ENCODE measurements at regions not wholly inside any gene's neighbourhood (a gene's known extent, or its start where the extent isn't known, plus 50 kb on each side); places are given as distances from the start of the nearest gene placed in this dataset.
"Not testable (repeated sequence)": the region's sequence is repeated elsewhere in the genome, so short reads cannot be mapped to it uniquely, and the experiment has no call there.

DNA sequence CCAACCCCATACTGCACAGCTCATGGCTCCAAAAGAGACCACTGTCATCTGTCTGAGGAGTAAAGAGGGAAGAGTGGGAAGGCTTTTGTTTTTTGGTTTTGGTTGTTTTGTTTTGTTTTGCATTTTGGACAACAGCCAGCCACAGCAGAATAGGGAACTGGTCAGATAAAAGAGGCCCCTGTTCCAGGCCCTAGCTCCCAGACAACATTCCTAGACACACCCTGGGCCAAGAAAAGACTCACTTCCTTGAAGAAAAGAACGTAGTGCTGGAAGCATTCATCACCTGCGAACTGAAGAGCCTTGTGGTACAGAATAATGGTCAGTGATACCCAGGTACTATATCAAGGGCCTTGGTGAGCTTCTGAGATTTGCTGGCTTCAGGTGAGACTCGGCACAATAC, 619.4 kb upstream of the SPANXN1 start:
- WGBS, 4 donors: 48 to 71% (median 65%) methylated on average over 3 of the region's 3 CpGs
- no peak for DNase-seq
- Histone ChIP-seq H3K27me3 (no peaks in the 10 kb centered on the region), H3K27ac (no peak overlapping the region), H3K4me1 (replicated peaks in 1 of 2) (no peaks in the 10 kb centered on the region), H3K4me3 (no peak overlapping the region), H3K9me3 (replicated peaks in 1 of 3) (no peaks in the 10 kb centered on the region), H3K36me3 (replicated peaks in 1 of 2) (no peaks in the 10 kb centered on the region)
- no peak for TF ChIP-seq POLR2A (IDR thresholded peaks at IDR 0.05)
- TF ChIP-seq, protein P1, sequence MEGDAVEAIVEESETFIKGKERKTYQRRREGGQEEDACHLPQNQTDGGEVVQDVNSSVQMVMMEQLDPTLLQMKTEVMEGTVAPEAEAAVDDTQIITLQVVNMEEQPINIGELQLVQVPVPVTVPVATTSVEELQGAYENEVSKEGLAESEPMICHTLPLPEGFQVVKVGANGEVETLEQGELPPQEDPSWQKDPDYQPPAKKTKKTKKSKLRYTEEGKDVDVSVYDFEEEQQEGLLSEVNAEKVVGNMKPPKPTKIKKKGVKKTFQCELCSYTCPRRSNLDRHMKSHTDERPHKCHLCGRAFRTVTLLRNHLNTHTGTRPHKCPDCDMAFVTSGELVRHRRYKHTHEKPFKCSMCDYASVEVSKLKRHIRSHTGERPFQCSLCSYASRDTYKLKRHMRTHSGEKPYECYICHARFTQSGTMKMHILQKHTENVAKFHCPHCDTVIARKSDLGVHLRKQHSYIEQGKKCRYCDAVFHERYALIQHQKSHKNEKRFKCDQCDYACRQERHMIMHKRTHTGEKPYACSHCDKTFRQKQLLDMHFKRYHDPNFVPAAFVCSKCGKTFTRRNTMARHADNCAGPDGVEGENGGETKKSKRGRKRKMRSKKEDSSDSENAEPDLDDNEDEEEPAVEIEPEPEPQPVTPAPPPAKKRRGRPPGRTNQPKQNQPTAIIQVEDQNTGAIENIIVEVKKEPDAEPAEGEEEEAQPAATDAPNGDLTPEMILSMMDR (IDR thresholded peaks at IDR 0.05): no peak
- intact Hi-C loops (cut with DNase I): no loop called here

DNA sequence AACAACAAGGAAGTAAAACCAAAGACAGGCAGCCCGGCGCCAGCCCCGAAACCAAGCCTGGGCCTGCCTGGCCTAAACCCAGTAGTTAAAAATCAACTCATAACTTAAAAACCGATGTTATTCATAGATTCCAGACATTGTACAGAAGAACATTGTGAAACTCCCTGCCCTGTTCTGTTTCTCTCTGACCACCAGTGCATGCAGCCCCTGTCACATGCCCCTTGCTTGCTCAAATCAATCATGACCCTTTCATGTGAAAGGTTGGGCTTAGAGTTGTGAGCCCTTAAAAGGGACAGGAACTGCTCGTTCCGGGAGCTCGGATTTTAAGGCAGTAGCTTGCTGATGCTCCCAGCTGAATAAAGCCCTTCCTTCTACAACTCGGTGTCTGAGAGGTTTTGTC, 612.9 kb upstream of the SPANXN1 start:
- H3K27me3 ChIP-seq; H3K4me3 ChIP-seq; H3K36me3 ChIP-seq (replicated peaks in 1 of 2); H3K27ac ChIP-seq; H3K9me3 ChIP-seq (replicated peaks in 1 of 3); DNase-seq; H3K4me1 ChIP-seq (replicated peaks in 1 of 2); intact Hi-C loops (cut with DNase I): not testable (repeated sequence)
- 62 to 83% (median 81%) methylated on average over 7 to 8 of the region's 8 CpGs for WGBS, 4 donors

DNA sequence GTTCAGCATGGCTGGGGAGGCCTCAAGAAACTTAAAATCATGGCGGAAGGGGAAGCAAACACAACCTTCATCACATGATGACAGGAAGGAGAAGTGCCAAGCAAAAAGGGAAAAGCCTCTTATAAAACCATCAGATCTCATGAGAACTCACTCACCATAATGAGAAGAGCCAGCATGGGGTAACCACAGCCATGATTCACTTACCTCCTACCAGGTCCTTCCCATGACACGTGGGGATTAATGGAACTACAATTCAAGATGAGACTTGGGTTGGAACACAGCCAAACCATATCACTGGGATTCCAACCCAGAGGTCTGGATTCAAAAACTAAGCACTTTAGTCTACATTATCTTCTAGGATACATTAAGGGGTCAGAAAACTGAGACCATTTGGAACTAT, 609.6 kb upstream of the SPANXN1 start:
- TF ChIP-seq POLR2A (IDR thresholded peaks at IDR 0.05): no peak
- TF ChIP-seq, protein P1 (IDR thresholded peaks at IDR 0.05): no peak
- 81 to 93% (median 88%) methylated on average over 2 of the region's 2 CpGs for whole genome bisulfite sequencing, 4 donors

DNA sequence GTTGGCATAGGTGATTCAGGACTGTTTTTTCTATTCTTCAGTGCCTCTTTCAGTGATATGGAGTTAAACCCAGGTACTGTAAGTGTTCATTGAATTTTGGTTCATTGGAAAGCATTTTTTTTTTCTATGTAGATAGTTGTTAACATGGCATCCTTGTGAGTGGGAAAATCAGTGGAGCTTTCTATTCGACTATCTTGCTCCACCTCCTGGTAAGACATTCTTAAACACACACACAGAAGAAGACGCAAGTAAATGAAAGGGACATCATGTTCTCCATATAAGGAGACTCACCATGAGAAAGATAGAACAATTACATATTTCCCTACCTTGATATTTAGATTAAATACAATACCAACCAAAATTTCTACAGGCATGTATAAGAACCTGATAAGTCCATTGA, 598.5 kb upstream of the SPANXN1 start:
- 63 to 75% (median 66%) methylated on average over 2 of the region's 2 CpGs for WGBS, 4 donors
- Histone ChIP-seq H3K27ac (no peak overlapping the region), H3K9me3 (replicated peaks in 1 of 3) (no peaks in the 10 kb centered on the region), H3K4me1 (replicated peaks in 1 of 2) (no peaks in the 10 kb centered on the region), H3K36me3 (replicated peaks in 1 of 2) (no peaks in the 10 kb centered on the region), H3K4me3 (no peak overlapping the region), H3K27me3 (no peaks in the 10 kb centered on the region)
- TF ChIP-seq, protein P1 (IDR thresholded peaks at IDR 0.05): no peak
- no peak for TF ChIP-seq POLR2A (IDR thresholded peaks at IDR 0.05)
- no peak for DNase-seq
- intact Hi-C loops (cut with DNase I): no loop called here

More for the DNA sequence above, 609.6 kb upstream of the SPANXN1 start:
- Histone ChIP-seq H3K27ac (no peak overlapping the region), H3K4me3 (no peak overlapping the region), H3K27me3 (no peaks in the 10 kb centered on the region), H3K36me3 (replicated peaks in 1 of 2) (no peaks in the 10 kb centered on the region), H3K4me1 (replicated peaks in 1 of 2) (no peaks in the 10 kb centered on the region), H3K9me3 (replicated peaks in 1 of 3) (no peaks in the 10 kb centered on the region)
- DNase-seq: no peak
- intact Hi-C loops (cut with DNase I): no loop called here

DNA sequence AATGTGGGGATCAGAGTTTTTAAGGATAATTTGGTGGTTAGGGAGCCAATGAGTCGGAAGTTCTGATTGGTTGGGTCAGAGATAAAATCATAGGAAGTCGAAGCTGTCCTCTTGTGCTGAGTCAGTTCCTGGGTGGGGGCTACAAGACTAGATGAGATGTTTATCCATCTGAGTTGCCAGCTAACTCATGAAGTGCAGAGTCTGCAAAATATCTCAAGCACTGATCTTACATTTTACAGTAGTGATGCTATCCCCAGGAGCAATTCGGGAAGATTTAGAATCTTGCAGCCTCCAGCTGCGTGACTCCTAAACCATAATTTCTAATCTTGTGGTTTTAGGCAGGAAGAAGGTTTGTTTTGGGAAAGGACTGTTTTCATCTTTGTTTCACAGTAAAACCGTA, 565.8 kb upstream of the SPANXN1 start:
- no peaks in the 10 kb centered on the region for H3K4me1 ChIP-seq (replicated peaks in 1 of 2)
- no peak for TF ChIP-seq POLR2A (IDR thresholded peaks at IDR 0.05)
- TF ChIP-seq, protein P1 (IDR thresholded peaks at IDR 0.05): no peak
- H3K36me3 ChIP-seq (replicated peaks in 1 of 2): no peaks in the 10 kb centered on the region
- H3K4me3 ChIP-seq: no peak overlapping the region
- H3K9me3 ChIP-seq (replicated peaks in 1 of 3): no peaks in the 10 kb centered on the region
- no peaks in the 10 kb centered on the region for H3K27me3 ChIP-seq
- no peak for DNase-seq
- 50 to 72% (median 65%) methylated on average over 5 of the region's 5 CpGs for WGBS, 4 donors
- intact Hi-C loops (cut with DNase I): no loop called here
- H3K27ac ChIP-seq: no peak overlapping the region
